ENCODE measurements at regions not wholly inside any gene's neighbourhood (a gene's known extent, or its start where the extent isn't known, plus 50 kb on each side); places are given as distances from the start of the nearest gene placed in this dataset.

DNA sequence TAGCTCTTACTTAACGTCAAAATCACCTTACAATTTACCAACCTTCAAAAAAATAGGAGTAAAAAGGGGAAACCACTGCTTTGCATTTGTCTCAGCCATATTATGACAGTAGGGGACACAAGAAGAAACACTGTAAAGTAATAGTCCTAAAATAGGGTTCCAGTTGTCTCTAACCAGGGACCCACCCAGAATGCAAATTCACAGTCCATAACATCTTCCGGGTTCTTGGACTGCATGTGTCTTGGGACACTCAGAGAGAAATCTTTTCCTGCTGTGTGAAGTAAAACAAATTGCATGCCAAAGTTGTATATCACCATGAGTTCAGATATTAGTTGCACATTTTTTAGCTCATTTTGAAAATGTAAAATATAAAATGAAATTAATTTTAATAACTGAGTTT, 69.8 kb upstream of the PGR start:
- H3K4me3 ChIP-seq (ENCODE audit: low read depth, low read length, poor library complexity, severe bottlenecking): no peak overlapping the region
- no peaks in the 10 kb centered on the region for H3F3A ChIP-seq (ENCODE audit: insufficient read depth, low read length)
- H3K9me3 ChIP-seq (ENCODE audit: low read length): no peaks in the 10 kb centered on the region
- TF ChIP-seq, protein P1, sequence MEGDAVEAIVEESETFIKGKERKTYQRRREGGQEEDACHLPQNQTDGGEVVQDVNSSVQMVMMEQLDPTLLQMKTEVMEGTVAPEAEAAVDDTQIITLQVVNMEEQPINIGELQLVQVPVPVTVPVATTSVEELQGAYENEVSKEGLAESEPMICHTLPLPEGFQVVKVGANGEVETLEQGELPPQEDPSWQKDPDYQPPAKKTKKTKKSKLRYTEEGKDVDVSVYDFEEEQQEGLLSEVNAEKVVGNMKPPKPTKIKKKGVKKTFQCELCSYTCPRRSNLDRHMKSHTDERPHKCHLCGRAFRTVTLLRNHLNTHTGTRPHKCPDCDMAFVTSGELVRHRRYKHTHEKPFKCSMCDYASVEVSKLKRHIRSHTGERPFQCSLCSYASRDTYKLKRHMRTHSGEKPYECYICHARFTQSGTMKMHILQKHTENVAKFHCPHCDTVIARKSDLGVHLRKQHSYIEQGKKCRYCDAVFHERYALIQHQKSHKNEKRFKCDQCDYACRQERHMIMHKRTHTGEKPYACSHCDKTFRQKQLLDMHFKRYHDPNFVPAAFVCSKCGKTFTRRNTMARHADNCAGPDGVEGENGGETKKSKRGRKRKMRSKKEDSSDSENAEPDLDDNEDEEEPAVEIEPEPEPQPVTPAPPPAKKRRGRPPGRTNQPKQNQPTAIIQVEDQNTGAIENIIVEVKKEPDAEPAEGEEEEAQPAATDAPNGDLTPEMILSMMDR (IDR thresholded peaks at IDR 0.05; ENCODE audit: low read length): no peak
- no peak for TF ChIP-seq EZH2 (IDR thresholded peaks at IDR 0.05; ENCODE audit: borderline replicate concordance, low read length)
- H3K36me3 ChIP-seq (ENCODE audit: insufficient read depth, low read length): no peaks in the 10 kb centered on the region
- H2AFZ ChIP-seq (ENCODE audit: low read length): no peak overlapping the region
- no peaks in the 10 kb centered on the region for H3K4me1 ChIP-seq (ENCODE audit: insufficient read depth, low read length, severe bottlenecking)
- no peak overlapping the region for H3K4me2 ChIP-seq (ENCODE audit: low read length)
- no peaks in the 10 kb centered on the region for H3K79me2 ChIP-seq (ENCODE audit: insufficient read depth, low read length)
- H3K27ac ChIP-seq (ENCODE audit: low read depth, low read length, poor library complexity, severe bottlenecking): no peak overlapping the region
- no peaks in the 10 kb centered on the region for H4K20me1 ChIP-seq (ENCODE audit: insufficient read depth, low read length)
- no peaks in the 10 kb centered on the region for H3K27me3 ChIP-seq (ENCODE audit: insufficient read depth, low read length)
- H3K9ac ChIP-seq (ENCODE audit: low read length): no peak overlapping the region
- no peaks in the 10 kb centered on the region for H3K9me2 ChIP-seq (ENCODE audit: low read depth, low read length)

DNA sequence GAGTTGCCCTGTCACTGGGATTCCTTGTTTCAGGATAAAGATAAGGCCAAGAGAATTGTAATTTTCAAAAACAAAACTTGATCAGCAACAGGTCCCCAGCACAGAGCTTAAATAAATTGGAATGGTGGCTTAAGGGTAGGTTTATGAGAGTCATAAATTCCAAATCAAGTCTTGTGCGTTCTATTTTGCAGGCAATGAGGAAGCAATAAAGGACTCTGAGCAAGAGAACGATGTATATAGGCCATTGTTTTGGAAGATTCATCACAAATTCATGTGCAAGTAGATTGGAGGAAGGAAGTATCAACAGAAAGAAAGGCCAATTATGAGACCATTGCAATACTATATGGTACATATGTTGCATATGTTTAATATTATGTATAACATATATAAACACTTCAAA, 65.7 kb upstream of the PGR start:
- Histone ChIP-seq H4K20me1 (ENCODE audit: insufficient read depth, low read length) (no peaks in the 10 kb centered on the region), H3K9me2 (ENCODE audit: low read depth, low read length) (no peaks in the 10 kb centered on the region), H3K4me3 (ENCODE audit: low read depth, low read length, poor library complexity, severe bottlenecking) (no peak overlapping the region), H3K27me3 (ENCODE audit: insufficient read depth, low read length) (no peaks in the 10 kb centered on the region), H3K9ac (ENCODE audit: low read length) (no peak overlapping the region), H3K36me3 (ENCODE audit: insufficient read depth, low read length) (no peaks in the 10 kb centered on the region), H3K27ac (ENCODE audit: low read depth, low read length, poor library complexity, severe bottlenecking) (no peak overlapping the region), H3K4me1 (ENCODE audit: insufficient read depth, low read length, severe bottlenecking) (no peaks in the 10 kb centered on the region), H3F3A (ENCODE audit: insufficient read depth, low read length) (no peaks in the 10 kb centered on the region), H2AFZ (ENCODE audit: low read length) (no peak overlapping the region), H3K79me2 (ENCODE audit: insufficient read depth, low read length) (no peaks in the 10 kb centered on the region), H3K9me3 (ENCODE audit: low read length) (no peaks in the 10 kb centered on the region), H3K4me2 (ENCODE audit: low read length) (no peak overlapping the region)
- TF ChIP-seq, protein P1 (IDR thresholded peaks at IDR 0.05; ENCODE audit: low read length): no peak
- no peak for TF ChIP-seq EZH2 (IDR thresholded peaks at IDR 0.05; ENCODE audit: borderline replicate concordance, low read length)

- no peak for TF ChIP-seq EZH2 (IDR thresholded peaks at IDR 0.05; ENCODE audit: borderline replicate concordance, low read length)
- TF ChIP-seq, protein P1 (IDR thresholded peaks at IDR 0.05; ENCODE audit: low read length): no peak
- H3K4me3 ChIP-seq (ENCODE audit: low read depth, low read length, poor library complexity, severe bottlenecking): no peak overlapping the region
- no peaks in the 10 kb centered on the region for H3K9me3 ChIP-seq (ENCODE audit: low read length)
- H4K20me1 ChIP-seq (ENCODE audit: insufficient read depth, low read length): no peaks in the 10 kb centered on the region
- no peaks in the 10 kb centered on the region for H3K4me1 ChIP-seq (ENCODE audit: insufficient read depth, low read length, severe bottlenecking)
- no peaks in the 10 kb centered on the region for H3K27me3 ChIP-seq (ENCODE audit: insufficient read depth, low read length)
- H3K9ac ChIP-seq (ENCODE audit: low read length): no peak overlapping the region
- no peaks in the 10 kb centered on the region for H3K36me3 ChIP-seq (ENCODE audit: insufficient read depth, low read length)
- H3K27ac ChIP-seq (ENCODE audit: low read depth, low read length, poor library complexity, severe bottlenecking): no peak overlapping the region
- H3K4me2 ChIP-seq (ENCODE audit: low read length): no peak overlapping the region
- no peaks in the 10 kb centered on the region for H3K79me2 ChIP-seq (ENCODE audit: insufficient read depth, low read length)
- no peak overlapping the region for H2AFZ ChIP-seq (ENCODE audit: low read length)
- no peaks in the 10 kb centered on the region for H3F3A ChIP-seq (ENCODE audit: insufficient read depth, low read length)
- no peaks in the 10 kb centered on the region for H3K9me2 ChIP-seq (ENCODE audit: low read depth, low read length)
These were observed 59.2 kb upstream of the PGR start for GRCh38 chr11:101188801-101189200.
